Sigmoid colon (tissue), 6 donors: ENCODE measurements at regions not wholly inside any gene's neighbourhood (a gene's known extent, or its start where the extent isn't known, plus 50 kb on each side); places are given as distances from the start of the nearest gene placed in this dataset.

Experiments
- DNase-seq: peaks from one replicate; pipeline ENCODE4 v3.0.0-alpha.2; 2019
- H3K27ac ChIP-seq, 4 donors: fragments of 200-600 bp; sonication (generic); one replicate each; pipeline ENCODE4 v1.5.1; 2016 to 2019; ENCODE audit warnings: mild to moderate bottlenecking in 1 of 4
- H3K27me3 ChIP-seq, 3 donors: fragments of 200-600 bp; sonication (generic); one replicate each; pipeline ENCODE4 v1.5.1; 2019; ENCODE audit warnings: mild to moderate bottlenecking in 1 of 3
- H3K36me3 ChIP-seq, 4 donors: fragments of 200-600 bp; sonication (generic); one replicate each; pipeline ENCODE4 v1.5.1; 2016 to 2019
- H3K4me1 ChIP-seq, 4 donors: fragments of 200-600 bp; sonication (generic); one replicate each; pipeline ENCODE4 v1.5.1; 2017 to 2019
- H3K4me3 ChIP-seq, 4 donors: fragments of 200-600 bp; sonication (generic); one replicate each; pipeline ENCODE4 v1.5.1; 2017 to 2019; ENCODE audit warnings: mild to moderate bottlenecking in 2 of 4, moderate library complexity in 1 of 4
- H3K9me3 ChIP-seq, 4 donors: fragments of 200-600 bp in 3 of 4; sonication (generic) in 3 of 4; one replicate each; pipeline versions ENCODE4 v1.5.1 to v1.6.1; 2013 to 2019
- CTCF ChIP-seq, 4 experiments: fragments of 450-650 bp in 3 of 4; fragments of 200-600 bp in 1 of 4; IDR thresholded peaks; one replicate each; pipeline ENCODE4 v1.5.1; 2016 to 2019; ENCODE audit warnings: antibody characterized with exemption in 4 of 4, mild to moderate bottlenecking in 3 of 4, moderate library complexity in 2 of 4
- EP300 ChIP-seq, 4 donors: sonication (generic); formaldehyde crosslinking; IDR thresholded peaks; one replicate each; pipeline ENCODE4 v1.6.1; 2017; ENCODE audit warnings: antibody characterized with exemption in 4 of 4
- POLR2A ChIP-seq, 2 donors: fragments of 450-650 bp; IDR thresholded peaks; one replicate each; pipeline ENCODE4 v1.6.1; 2016; ENCODE audit warnings: antibody characterized with exemption in 2 of 2, mild to moderate bottlenecking in 2 of 2, moderate library complexity in 2 of 2
- POLR2AphosphoS5 ChIP-seq, 4 donors: sonication (generic); formaldehyde crosslinking; IDR thresholded peaks; one replicate each; pipeline ENCODE4 v1.6.1; 2017; ENCODE audit warnings: antibody characterized with exemption in 4 of 4
- WGBS, 2 donors: extraction: QIAGEN DNeasy Blood & Tissue Kit; methylation state at CpG; one replicate each; pipeline ENCODE4 v1.1.7; 2013; 5-methylcytosine and 5-hydroxymethylcytosine counted together
- intact Hi-C: fragments of 100-400 bp; cut with DNase I; formaldehyde crosslinking; loops from one replicate; pipeline ENCODE4 v1.15.1; 2023
- donor health status: healthy with polysubstance abuse.
- donor health status: healthy.

- Histone ChIP-seq H3K27me3 (no peaks in the 10 kb centered on the region), H3K36me3 (no peaks in the 10 kb centered on the region), H3K9me3 (no peaks in the 10 kb centered on the region), H3K4me3 (no peak overlapping the region), H3K27ac (no peak overlapping the region), H3K4me1 (no peaks in the 10 kb centered on the region)
- intact Hi-C loops = no loop called here
- WGBS, 2 donors = 81 to 91% methylated on average over 1 of the region's 1 CpG
- TF ChIP-seq POLR2A (IDR thresholded peaks at IDR 0.05) = no peak
- TF ChIP-seq EP300 (IDR thresholded peaks at IDR 0.05) = no peak
- TF ChIP-seq CTCF (IDR thresholded peaks at IDR 0.05) = no peak
- TF ChIP-seq POLR2AphosphoS5 (IDR thresholded peaks at IDR 0.05) = no peak
- no peak for DNase-seq
Observed at GRCh38 chr5:86763929-86764328, 146.2 kb downstream of the COX7C start.

DNA sequence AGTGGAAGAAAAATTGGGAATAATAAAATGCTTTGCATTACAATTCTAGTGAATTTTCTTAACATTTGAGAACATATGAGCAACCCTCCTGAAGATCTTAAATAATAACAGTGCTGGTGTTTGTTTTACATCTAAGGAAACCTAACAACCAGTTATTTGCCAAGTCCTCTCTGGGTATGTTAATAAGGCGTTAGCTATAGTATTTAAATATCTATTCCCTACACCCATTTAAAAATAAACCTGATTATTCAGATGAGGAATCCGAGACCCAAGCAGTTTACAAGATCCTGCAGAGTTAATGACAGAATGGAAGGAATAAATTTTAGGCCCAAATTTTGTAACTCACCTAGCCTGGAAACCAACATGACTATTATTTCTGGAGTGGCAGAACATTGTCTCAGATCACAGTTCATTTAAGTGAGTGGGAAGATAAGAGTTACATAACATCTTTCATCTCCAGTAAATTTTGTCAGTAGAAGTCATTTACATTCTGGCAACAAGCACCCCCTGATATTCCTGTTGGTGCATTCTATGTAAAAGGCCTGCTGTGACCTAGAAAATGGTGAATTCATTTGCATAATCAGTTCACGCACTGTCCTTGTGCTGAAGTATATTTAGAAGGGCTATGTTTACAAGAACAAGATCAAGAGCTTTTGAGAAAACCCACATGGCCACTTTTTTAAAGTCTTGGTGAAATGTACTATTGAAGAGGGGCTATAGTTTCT, 148.2 kb downstream of the COX7C start:
- Histone ChIP-seq H3K4me1 (no peaks in the 10 kb centered on the region), H3K36me3 (no peaks in the 10 kb centered on the region), H3K4me3 (no peak overlapping the region), H3K27me3 (no peaks in the 10 kb centered on the region), H3K9me3 (no peaks in the 10 kb centered on the region), H3K27ac (no peak overlapping the region)
- no peak for TF ChIP-seq POLR2AphosphoS5 (IDR thresholded peaks at IDR 0.05)
- no peak for TF ChIP-seq CTCF (IDR thresholded peaks at IDR 0.05)
- no peak for TF ChIP-seq POLR2A (IDR thresholded peaks at IDR 0.05)
- TF ChIP-seq EP300 (IDR thresholded peaks at IDR 0.05) = no peak
- WGBS, 2 donors = 70 to 78% methylated on average over 3 of the region's 3 CpGs
- intact Hi-C loops = no loop called here
- no peak for DNase-seq

- 91 to 92% methylated on average over 2 of the region's 2 CpGs for WGBS, 2 donors
- no peaks in the 10 kb centered on the region for H3K4me1 ChIP-seq
- TF ChIP-seq POLR2AphosphoS5 (IDR thresholded peaks at IDR 0.05) (no peak), POLR2A (IDR thresholded peaks at IDR 0.05) (no peak), CTCF (IDR thresholded peaks at IDR 0.05) (no peak), EP300 (IDR thresholded peaks at IDR 0.05) (no peak)
- H3K27me3 ChIP-seq = no peaks in the 10 kb centered on the region
- no peak for DNase-seq
- H3K36me3 ChIP-seq = no peaks in the 10 kb centered on the region
- H3K27ac ChIP-seq = no peak overlapping the region
- intact Hi-C loops = no loop called here
- no peaks in the 10 kb centered on the region for H3K9me3 ChIP-seq
- no peak overlapping the region for H3K4me3 ChIP-seq
Observed at GRCh38 chr5:86768699-86769202, 151.0 kb downstream of the COX7C start.

- Histone ChIP-seq H3K4me3 (no peak overlapping the region), H3K36me3 (no peaks in the 10 kb centered on the region), H3K9me3 (no peaks in the 10 kb centered on the region), H3K4me1 (no peaks in the 10 kb centered on the region), H3K27me3 (no peaks in the 10 kb centered on the region), H3K27ac (no peak overlapping the region)
- TF ChIP-seq POLR2A (IDR thresholded peaks at IDR 0.05) = no peak
- no peak for TF ChIP-seq CTCF (IDR thresholded peaks at IDR 0.05)
- TF ChIP-seq POLR2AphosphoS5 (IDR thresholded peaks at IDR 0.05) = no peak
- no peak for TF ChIP-seq EP300 (IDR thresholded peaks at IDR 0.05)
- intact Hi-C loops = no loop called here
- no peak for DNase-seq
Observed at GRCh38 chr5:86780018-86780417, 162.3 kb downstream of the COX7C start.

DNA sequence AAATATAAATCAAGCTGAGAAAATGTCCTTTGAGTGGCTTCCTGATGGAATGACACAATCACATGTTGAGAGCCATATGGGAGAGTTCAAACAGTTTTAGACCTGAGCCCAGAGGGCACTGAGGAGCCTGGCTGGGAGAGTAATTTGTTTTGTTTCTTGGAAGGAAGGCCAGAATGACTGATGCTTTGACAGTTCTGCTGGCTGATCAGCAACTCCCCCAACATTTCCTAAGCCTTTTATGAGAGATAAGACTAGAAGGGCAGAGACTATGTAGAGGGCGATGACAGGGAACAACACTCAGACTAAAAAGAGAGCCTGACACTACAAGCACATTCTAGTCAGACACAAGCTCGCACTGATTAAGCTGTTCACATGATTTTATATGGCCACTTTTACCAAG, 169.2 kb downstream of the COX7C start:
- intact Hi-C loops = no loop called here
- Histone ChIP-seq H3K4me1 (no peaks in the 10 kb centered on the region), H3K9me3 (no peaks in the 10 kb centered on the region), H3K27ac (no peak overlapping the region), H3K36me3 (no peaks in the 10 kb centered on the region), H3K27me3 (no peaks in the 10 kb centered on the region), H3K4me3 (no peak overlapping the region)
- no peak for TF ChIP-seq CTCF (IDR thresholded peaks at IDR 0.05)
- TF ChIP-seq POLR2A (IDR thresholded peaks at IDR 0.05) = no peak
- DNase-seq = no peak
- 60 to 64% methylated on average over 2 of the region's 2 CpGs for WGBS, 2 donors
